ENCODE measurements at regions not wholly inside any gene's neighbourhood (a gene's known extent, or its start where the extent isn't known, plus 50 kb on each side); places are given as distances from the start of the nearest gene placed in this dataset.

DNA sequence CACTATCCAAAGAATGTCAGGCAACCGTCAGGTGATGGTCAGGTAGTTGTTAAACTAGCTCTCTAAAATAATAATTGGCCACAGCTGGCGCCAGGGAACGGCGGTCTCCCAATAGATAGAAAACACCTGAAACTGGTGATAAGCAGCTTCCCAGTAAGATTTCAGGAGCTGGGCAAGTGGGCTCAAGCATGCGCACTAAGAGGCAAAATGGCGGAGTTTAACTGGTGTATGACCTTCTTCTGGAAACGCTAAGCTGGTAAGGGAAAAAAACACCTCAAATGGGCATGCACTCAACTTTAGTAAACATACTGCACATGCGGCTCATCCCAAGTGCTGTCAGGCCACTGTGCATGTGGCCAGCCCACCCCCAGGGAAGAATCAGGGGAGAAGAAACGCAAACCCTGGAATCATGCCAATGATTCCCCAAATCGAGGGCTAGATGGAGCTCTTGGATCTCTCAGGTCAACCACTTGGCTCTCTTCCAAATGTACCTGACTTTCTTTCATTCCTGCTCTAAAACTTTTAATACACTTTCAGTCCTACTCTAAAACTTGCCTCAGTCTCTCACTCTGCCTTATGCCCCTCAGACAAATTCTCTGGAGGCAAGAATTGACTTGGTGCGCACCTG is 195.0 kb downstream of the ZNF621 start:
- no peak for DNase-seq
- H3K27me3 ChIP-seq = no peaks in the 10 kb centered on the region
- H3K9me3 ChIP-seq = no peaks in the 10 kb centered on the region
- intact Hi-C loops (cut with DNase I; ENCODE audit: low total_unique reads) = no loop called here
- TF ChIP-seq, protein P1, sequence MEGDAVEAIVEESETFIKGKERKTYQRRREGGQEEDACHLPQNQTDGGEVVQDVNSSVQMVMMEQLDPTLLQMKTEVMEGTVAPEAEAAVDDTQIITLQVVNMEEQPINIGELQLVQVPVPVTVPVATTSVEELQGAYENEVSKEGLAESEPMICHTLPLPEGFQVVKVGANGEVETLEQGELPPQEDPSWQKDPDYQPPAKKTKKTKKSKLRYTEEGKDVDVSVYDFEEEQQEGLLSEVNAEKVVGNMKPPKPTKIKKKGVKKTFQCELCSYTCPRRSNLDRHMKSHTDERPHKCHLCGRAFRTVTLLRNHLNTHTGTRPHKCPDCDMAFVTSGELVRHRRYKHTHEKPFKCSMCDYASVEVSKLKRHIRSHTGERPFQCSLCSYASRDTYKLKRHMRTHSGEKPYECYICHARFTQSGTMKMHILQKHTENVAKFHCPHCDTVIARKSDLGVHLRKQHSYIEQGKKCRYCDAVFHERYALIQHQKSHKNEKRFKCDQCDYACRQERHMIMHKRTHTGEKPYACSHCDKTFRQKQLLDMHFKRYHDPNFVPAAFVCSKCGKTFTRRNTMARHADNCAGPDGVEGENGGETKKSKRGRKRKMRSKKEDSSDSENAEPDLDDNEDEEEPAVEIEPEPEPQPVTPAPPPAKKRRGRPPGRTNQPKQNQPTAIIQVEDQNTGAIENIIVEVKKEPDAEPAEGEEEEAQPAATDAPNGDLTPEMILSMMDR (IDR thresholded peaks at IDR 0.05) = peak; percentile 12 to 36
- no peaks in the 10 kb centered on the region for H3K36me3 ChIP-seq
- no peak overlapping the region for H3K4me3 ChIP-seq
- H3K27ac ChIP-seq = no peak overlapping the region
- H3K4me1 ChIP-seq = no peaks in the 10 kb centered on the region

DNA sequence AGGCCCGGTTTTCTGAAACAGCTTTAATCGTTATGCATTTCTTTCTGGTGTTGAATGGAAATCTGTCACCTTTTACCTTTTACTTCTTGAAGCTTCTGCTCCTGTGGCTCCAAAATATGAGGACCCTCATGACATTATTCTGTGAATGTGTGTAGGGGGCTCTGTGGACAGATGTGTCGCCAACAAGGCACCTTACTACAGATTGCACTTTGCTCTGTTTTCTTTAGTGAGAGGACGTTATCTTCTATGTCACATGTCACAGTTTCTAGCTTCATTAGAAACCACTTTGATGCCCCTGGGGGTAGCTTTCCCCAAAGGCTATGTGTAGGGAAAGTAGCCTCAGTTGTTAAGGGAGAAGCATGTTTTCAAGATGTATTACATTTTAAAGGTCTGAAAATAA is 195.6 kb downstream of the ZNF621 start:
- Histone ChIP-seq H3K4me1 (no peaks in the 10 kb centered on the region), H3K27ac (no peak overlapping the region), H3K4me3 (no peak overlapping the region), H3K9me3 (no peaks in the 10 kb centered on the region), H3K36me3 (no peaks in the 10 kb centered on the region), H3K27me3 (no peaks in the 10 kb centered on the region)
- DNase-seq = no peak
- TF ChIP-seq, protein P1 (IDR thresholded peaks at IDR 0.05) = no peak
- intact Hi-C loops (cut with DNase I; ENCODE audit: low total_unique reads) = no loop called here

DNA sequence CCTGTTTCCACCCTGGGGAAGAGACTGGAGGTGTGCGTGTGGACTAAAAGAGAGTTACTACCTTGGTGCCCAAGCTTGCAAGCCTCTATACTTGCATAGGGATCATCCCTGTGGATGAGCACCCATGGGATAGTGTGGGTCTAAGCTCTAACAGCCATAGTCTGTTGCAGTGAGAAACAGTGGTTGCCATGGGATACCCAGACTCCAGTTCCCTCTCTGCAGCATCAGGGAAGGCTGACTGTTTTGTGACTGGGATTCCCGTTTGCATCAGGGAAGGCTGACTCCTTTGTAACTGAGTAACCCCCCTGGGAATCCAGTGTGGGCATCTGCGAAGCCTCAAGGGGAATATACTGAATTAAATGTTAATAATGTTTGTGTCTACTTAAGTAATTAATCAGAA is 196.1 kb downstream of the ZNF621 start:
- DNase-seq = no peak
- H3K9me3 ChIP-seq = no peaks in the 10 kb centered on the region
- H3K27ac ChIP-seq = no peak overlapping the region
- no peaks in the 10 kb centered on the region for H3K4me1 ChIP-seq
- no peaks in the 10 kb centered on the region for H3K36me3 ChIP-seq
- TF ChIP-seq, protein P1 (IDR thresholded peaks at IDR 0.05) = no peak
- no peak overlapping the region for H3K4me3 ChIP-seq
- no peaks in the 10 kb centered on the region for H3K27me3 ChIP-seq
- intact Hi-C loops (cut with DNase I; ENCODE audit: low total_unique reads) = no loop called here

DNA sequence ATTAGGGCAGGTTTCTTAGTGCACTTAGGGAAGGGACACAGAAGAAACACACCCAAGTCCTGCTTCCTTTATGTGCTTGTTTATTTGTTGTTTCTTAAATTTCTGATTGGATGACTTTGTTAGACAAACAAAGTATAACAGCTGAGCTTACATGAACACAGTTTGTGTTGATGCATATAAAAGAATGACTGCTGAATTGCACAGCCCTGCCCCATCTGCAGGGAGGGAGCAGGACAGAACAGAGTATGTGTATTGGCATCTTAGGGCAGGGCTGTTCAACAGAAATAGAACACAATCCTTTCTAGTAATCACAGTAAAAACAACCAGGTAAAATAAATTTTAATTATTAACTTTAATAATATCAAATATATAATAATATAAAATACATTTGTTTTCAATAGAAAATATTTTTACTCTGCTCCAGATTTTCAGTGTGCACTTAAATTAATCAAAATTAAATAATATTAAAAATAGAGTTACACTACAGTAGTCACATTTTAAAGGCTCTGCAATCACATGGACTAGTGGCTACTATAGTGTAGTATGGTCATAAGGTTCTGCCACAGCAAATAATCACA is 198.4 kb downstream of the ZNF621 start:
- intact Hi-C loops (cut with DNase I; ENCODE audit: low total_unique reads) = no loop called here
- Histone ChIP-seq H3K27ac (no peak overlapping the region), H3K27me3 (no peaks in the 10 kb centered on the region), H3K36me3 (no peaks in the 10 kb centered on the region), H3K9me3 (no peaks in the 10 kb centered on the region), H3K4me1 (no peaks in the 10 kb centered on the region), H3K4me3 (no peak overlapping the region)
- TF ChIP-seq, protein P1 (IDR thresholded peaks at IDR 0.05) = no peak
- no peak for DNase-seq

DNA sequence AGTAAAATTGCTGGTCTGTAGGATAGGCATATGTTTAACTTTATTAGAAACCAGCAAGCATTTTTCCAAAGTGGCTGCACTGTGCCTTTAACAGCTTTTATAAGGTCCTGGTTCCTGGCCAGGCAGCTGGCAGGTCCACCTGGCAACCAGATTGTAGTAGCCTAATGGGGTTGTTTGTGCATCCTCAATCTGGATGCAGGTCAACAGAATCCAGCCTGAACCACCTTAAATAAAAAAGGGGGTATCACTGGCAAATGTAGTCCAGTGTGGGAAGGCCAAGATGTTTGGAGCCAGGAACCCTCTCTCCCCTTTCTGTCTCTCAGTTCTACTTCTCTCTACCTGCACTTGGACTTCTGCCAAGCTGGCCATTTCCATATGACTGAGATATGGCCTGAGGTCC is 200.3 kb downstream of the ZNF621 start:
- intact Hi-C loops (cut with DNase I; ENCODE audit: low total_unique reads) = no loop called here
- Histone ChIP-seq H3K9me3 (peaks cover 0 to 15% (median 8%) of the 10 kb centered on the region in 3 donors), H3K27me3 (no peaks in the 10 kb centered on the region), H3K27ac (no peak overlapping the region), H3K4me3 (no peak overlapping the region), H3K4me1 (no peaks in the 10 kb centered on the region), H3K36me3 (no peaks in the 10 kb centered on the region)
- no peak for DNase-seq
- TF ChIP-seq, protein P1 (IDR thresholded peaks at IDR 0.05) = no peak
